Medulla oblongata (tissue), 1 donor: ENCODE measurements at regions not wholly inside any gene's neighbourhood (a gene's known extent, or its start where the extent isn't known, plus 50 kb on each side); places are given as distances from the start of the nearest gene placed in this dataset.
"Not testable (repeated sequence)": the region's sequence is repeated elsewhere in the genome, so short reads cannot be mapped to it uniquely, and the experiment has no call there.

Source experiments
- DNase-seq: peaks from one replicate; pipeline ENCODE4 v3.0.0-alpha.2; 2015; ENCODE audit errors: extremely low spot score

GRCh38 chr3:40899286-40899712 lies 300.0 kb upstream of the CTNNB1 start:
- DNase-seq, result no peak

- no peak for DNase-seq
Measured at GRCh38 chr3:40901298-40901697, 298.0 kb upstream of the CTNNB1 start.

GRCh38 chr3:40901796-40902195 lies 297.5 kb upstream of the CTNNB1 start:
- no peak for DNase-seq

GRCh38 chr3:40907907-40908465 lies 291.3 kb upstream of the CTNNB1 start:
- not testable (repeated sequence) for DNase-seq

- DNase-seq, result no peak
Measured at GRCh38 chr3:40908612-40909011, 290.7 kb upstream of the CTNNB1 start.

- DNase-seq, result no peak
Measured at GRCh38 chr3:40911264-40911663, 288.0 kb upstream of the CTNNB1 start.

GRCh38 chr3:40911928-40912327 lies 287.4 kb upstream of the CTNNB1 start:
- DNase-seq, result no peak

- no peak for DNase-seq
Measured at GRCh38 chr3:40912461-40912860, 286.8 kb upstream of the CTNNB1 start.

GRCh38 chr3:40913192-40913591 lies 286.1 kb upstream of the CTNNB1 start:
- no peak for DNase-seq

GRCh38 chr3:40913641-40914040 lies 285.7 kb upstream of the CTNNB1 start:
- DNase-seq, result no peak

- DNase-seq, result no peak
Measured at GRCh38 chr3:40914475-40914874, 284.8 kb upstream of the CTNNB1 start.

GRCh38 chr3:40915346-40915865 lies 283.9 kb upstream of the CTNNB1 start:
- DNase-seq, result peak; percentile 63

GRCh38 chr3:40920041-40920440 lies 279.3 kb upstream of the CTNNB1 start:
- DNase-seq, result no peak

- no peak for DNase-seq
Measured at GRCh38 chr3:40921251-40921650, 278.1 kb upstream of the CTNNB1 start.

- DNase-seq, result no peak
Measured at GRCh38 chr3:40923143-40923542, 276.2 kb upstream of the CTNNB1 start.

- DNase-seq, result no peak
Measured at GRCh38 chr3:40923651-40924050, 275.7 kb upstream of the CTNNB1 start.

GRCh38 chr3:40924559-40925141 lies 274.7 kb upstream of the CTNNB1 start:
- DNase-seq, result peak; percentile 41

- no peak for DNase-seq
Measured at GRCh38 chr3:40925231-40925630, 274.1 kb upstream of the CTNNB1 start.

GRCh38 chr3:40930131-40930538 lies 269.2 kb upstream of the CTNNB1 start:
- DNase-seq, result no peak

- no peak for DNase-seq
Measured at GRCh38 chr3:40930756-40931155, 268.5 kb upstream of the CTNNB1 start.

GRCh38 chr3:40938591-40938990 lies 260.7 kb upstream of the CTNNB1 start:
- DNase-seq, result no peak

- no peak for DNase-seq
Measured at GRCh38 chr3:40939030-40939740, 260.1 kb upstream of the CTNNB1 start.

GRCh38 chr3:40939741-40940130 lies 259.6 kb upstream of the CTNNB1 start:
- no peak for DNase-seq
